ENCODE measurements at regions not wholly inside any gene's neighbourhood (a gene's known extent, or its start where the extent isn't known, plus 50 kb on each side); places are given as distances from the start of the nearest gene placed in this dataset.

- Histone ChIP-seq H3K27me3 (ENCODE audit: control insufficient read depth, insufficient read depth, low read length) (no peaks in the 10 kb centered on the region), H3K4me3 (ENCODE audit: low read depth, low read length) (no peak overlapping the region), H2AFZ (no peak overlapping the region), H3K27ac (no peak overlapping the region), H3K79me2 (no peaks in the 10 kb centered on the region), H3K9me3 (ENCODE audit: control insufficient read depth, low read length) (no peaks in the 10 kb centered on the region), H3K9ac (no peak overlapping the region), H3K4me2 (ENCODE audit: low read length) (no peak overlapping the region), H3K36me3 (ENCODE audit: control insufficient read depth, insufficient read depth, low read length) (no peaks in the 10 kb centered on the region), H3K4me1 (no peaks in the 10 kb centered on the region)
- no peak for TF ChIP-seq CTCF (IDR thresholded peaks at IDR 0.05)
Measured at GRCh38 chr16:88306411-88306810, 76.3 kb upstream of the ZNF469 start.

- Histone ChIP-seq H2AFZ (no peak overlapping the region), H3K79me2 (no peaks in the 10 kb centered on the region), H3K4me2 (ENCODE audit: low read length) (no peak overlapping the region), H3K36me3 (ENCODE audit: control insufficient read depth, insufficient read depth, low read length) (no peaks in the 10 kb centered on the region), H3K9ac (no peak overlapping the region), H3K27ac (no peak overlapping the region), H3K9me3 (ENCODE audit: control insufficient read depth, low read length) (no peaks in the 10 kb centered on the region), H3K27me3 (ENCODE audit: control insufficient read depth, insufficient read depth, low read length) (no peaks in the 10 kb centered on the region), H3K4me1 (no peaks in the 10 kb centered on the region), H3K4me3 (ENCODE audit: low read depth, low read length) (no peak overlapping the region)
- no peak for TF ChIP-seq CTCF (IDR thresholded peaks at IDR 0.05)
Measured at GRCh38 chr16:88306860-88307545, 75.8 kb upstream of the ZNF469 start.

- Histone ChIP-seq H3K9ac (no peak overlapping the region), H3K27me3 (ENCODE audit: control insufficient read depth, insufficient read depth, low read length) (no peaks in the 10 kb centered on the region)
Measured at GRCh38 chr16:88308441-88309173, 74.2 kb upstream of the ZNF469 start.

GRCh38 chr16:88309174-88309907 is 73.4 kb upstream of the ZNF469 start:
- no peak overlapping the region for H3K27ac ChIP-seq
- H3K9ac ChIP-seq: no peak overlapping the region
- H3K36me3 ChIP-seq (ENCODE audit: control insufficient read depth, insufficient read depth, low read length): no peaks in the 10 kb centered on the region
- H3K4me1 ChIP-seq: no peaks in the 10 kb centered on the region
- no peaks in the 10 kb centered on the region for H3K27me3 ChIP-seq (ENCODE audit: control insufficient read depth, insufficient read depth, low read length)
- no peaks in the 10 kb centered on the region for H3K9me3 ChIP-seq (ENCODE audit: control insufficient read depth, low read length)
- H3K4me2 ChIP-seq (ENCODE audit: low read length): no peak overlapping the region
- TF ChIP-seq CTCF (IDR thresholded peaks at IDR 0.05): no peak
- H2AFZ ChIP-seq: no peak overlapping the region
- H3K4me3 ChIP-seq (ENCODE audit: low read depth, low read length): no peak overlapping the region
- no peaks in the 10 kb centered on the region for H3K79me2 ChIP-seq

More at GRCh38 chr16:88308441-88309173, 74.2 kb upstream of the ZNF469 start:
- Histone ChIP-seq H3K9me3 (ENCODE audit: control insufficient read depth, low read length) (no peaks in the 10 kb centered on the region), H3K4me3 (ENCODE audit: low read depth, low read length) (no peak overlapping the region), H2AFZ (no peak overlapping the region), H3K36me3 (ENCODE audit: control insufficient read depth, insufficient read depth, low read length) (no peaks in the 10 kb centered on the region), H3K27ac (no peak overlapping the region), H3K4me1 (no peaks in the 10 kb centered on the region), H3K4me2 (ENCODE audit: low read length) (no peak overlapping the region), H3K79me2 (no peaks in the 10 kb centered on the region)
- no peak for TF ChIP-seq CTCF (IDR thresholded peaks at IDR 0.05)
